DND-41 (cell line): ENCODE measurements at regions not wholly inside any gene's neighbourhood (a gene's known extent, or its start where the extent isn't known, plus 50 kb on each side); places are given as distances from the start of the nearest gene placed in this dataset.

Experiments used
- EZH2 ChIP-seq: IDR thresholded peaks from 3 replicates; pipeline ENCODE4 v1.6.1; 2012; ENCODE audit warnings: borderline replicate concordance, low read depth, mild to moderate bottlenecking, moderate library complexity, low read length, inconsistent platforms; ENCODE audit not compliant: severe bottlenecking
- TF ChIP-seq, protein P1 (sequence below): IDR thresholded peaks from 2 replicates; pipeline ENCODE4 v1.5.1; 2012; ENCODE audit warnings: borderline replicate concordance, low read length, moderate library complexity, mild to moderate bottlenecking; ENCODE audit not compliant: poor library complexity, severe bottlenecking; ENCODE audit errors: extremely low read depth

- TF ChIP-seq, protein P1, sequence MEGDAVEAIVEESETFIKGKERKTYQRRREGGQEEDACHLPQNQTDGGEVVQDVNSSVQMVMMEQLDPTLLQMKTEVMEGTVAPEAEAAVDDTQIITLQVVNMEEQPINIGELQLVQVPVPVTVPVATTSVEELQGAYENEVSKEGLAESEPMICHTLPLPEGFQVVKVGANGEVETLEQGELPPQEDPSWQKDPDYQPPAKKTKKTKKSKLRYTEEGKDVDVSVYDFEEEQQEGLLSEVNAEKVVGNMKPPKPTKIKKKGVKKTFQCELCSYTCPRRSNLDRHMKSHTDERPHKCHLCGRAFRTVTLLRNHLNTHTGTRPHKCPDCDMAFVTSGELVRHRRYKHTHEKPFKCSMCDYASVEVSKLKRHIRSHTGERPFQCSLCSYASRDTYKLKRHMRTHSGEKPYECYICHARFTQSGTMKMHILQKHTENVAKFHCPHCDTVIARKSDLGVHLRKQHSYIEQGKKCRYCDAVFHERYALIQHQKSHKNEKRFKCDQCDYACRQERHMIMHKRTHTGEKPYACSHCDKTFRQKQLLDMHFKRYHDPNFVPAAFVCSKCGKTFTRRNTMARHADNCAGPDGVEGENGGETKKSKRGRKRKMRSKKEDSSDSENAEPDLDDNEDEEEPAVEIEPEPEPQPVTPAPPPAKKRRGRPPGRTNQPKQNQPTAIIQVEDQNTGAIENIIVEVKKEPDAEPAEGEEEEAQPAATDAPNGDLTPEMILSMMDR = no peak
- no peak for TF ChIP-seq EZH2
Observed at GRCh38 chr18:59039449-59039848, 100.2 kb upstream of the SEC11C start.
